GF-D8 (cell line): ENCODE measurements at regions not wholly inside any gene's neighbourhood (a gene's known extent, or its start where the extent isn't known, plus 50 kb on each side); places are given as distances from the start of the nearest gene placed in this dataset.
"Not testable (repeated sequence)": the region's sequence is repeated elsewhere in the genome, so short reads cannot be mapped to it uniquely, and the experiment has no call there.

Experiments
- DNase-seq: peaks from one replicate; lab custom pipeline; 2025; lab: John Stamatoyannopoulos, UW

GRCh38 chr12:61574339-61574738, 685.9 kb upstream of the USP15 start:
- DNase-seq = no peak

- DNase-seq = no peak
Measured at GRCh38 chr12:61584943-61585342, 675.3 kb upstream of the USP15 start.

GRCh38 chr12:61590864-61591263, 669.3 kb upstream of the USP15 start:
- not testable (repeated sequence) for DNase-seq

GRCh38 chr12:61610143-61610542, 650.1 kb upstream of the USP15 start:
- no peak for DNase-seq

GRCh38 chr12:61629702-61630101, 630.5 kb upstream of the USP15 start:
- DNase-seq = no peak

- no peak for DNase-seq
Measured at GRCh38 chr12:61646639-61647038, 613.6 kb upstream of the USP15 start.

GRCh38 chr12:61647566-61647965, 612.6 kb upstream of the USP15 start:
- no peak for DNase-seq

- no peak for DNase-seq
Measured at GRCh38 chr12:61652265-61652664, 607.9 kb upstream of the USP15 start.

- no peak for DNase-seq
Measured at GRCh38 chr12:61654698-61655097, 605.5 kb upstream of the USP15 start.

- DNase-seq = no peak
Measured at GRCh38 chr12:61655241-61655640, 605.0 kb upstream of the USP15 start.

- no peak for DNase-seq
Measured at GRCh38 chr12:61667676-61668075, 592.5 kb upstream of the USP15 start.

GRCh38 chr12:61676520-61676919, 583.7 kb upstream of the USP15 start:
- no peak for DNase-seq

GRCh38 chr12:61687407-61687806, 572.8 kb upstream of the USP15 start:
- no peak for DNase-seq

- DNase-seq = no peak
Measured at GRCh38 chr12:61694214-61694613, 566.0 kb upstream of the USP15 start.

- DNase-seq = no peak
Measured at GRCh38 chr12:61701471-61701870, 558.7 kb upstream of the USP15 start.

GRCh38 chr12:61706783-61707182, 553.4 kb upstream of the USP15 start:
- no peak for DNase-seq

- no peak for DNase-seq
Measured at GRCh38 chr12:61713121-61713520, 547.1 kb upstream of the USP15 start.

GRCh38 chr12:61717986-61718385, 542.2 kb upstream of the USP15 start:
- DNase-seq = no peak

- no peak for DNase-seq
Measured at GRCh38 chr12:61739925-61740324, 520.3 kb upstream of the USP15 start.

- no peak for DNase-seq
Measured at GRCh38 chr12:61750604-61751003, 509.6 kb upstream of the USP15 start.

GRCh38 chr12:61754214-61754613, 506.0 kb upstream of the USP15 start:
- no peak for DNase-seq

- no peak for DNase-seq
Measured at GRCh38 chr12:61757831-61758505, 502.2 kb upstream of the USP15 start.

- DNase-seq = no peak
Measured at GRCh38 chr12:61758661-61759060, 501.5 kb upstream of the USP15 start.

- DNase-seq = no peak
Measured at GRCh38 chr12:61765926-61766325, 494.3 kb upstream of the USP15 start.
